Left lung (tissue), 4 donors: ENCODE measurements at regions not wholly inside any gene's neighbourhood (a gene's known extent, or its start where the extent isn't known, plus 50 kb on each side); places are given as distances from the start of the nearest gene placed in this dataset.

Experiments
- ATAC-seq: fragments of 200-7000 bp; cut with Tn5 transposase; one replicate; pipeline ENCODE4 v1.9.1; 2020; ENCODE audit warnings: moderate library complexity
- DNase-seq, 4 donors: peaks; one replicate each; pipeline ENCODE4 v3.0.0-alpha.2; 2013 to 2020
- H3K27ac ChIP-seq, 2 donors: fragments of 200-600 bp; sonication (generic) in 1 of 2; one replicate each; pipeline versions ENCODE4 v1.5.0 to v1.8.0; 2020 to 2021
- H3K27me3 ChIP-seq, 2 donors: fragments of 200-600 bp; sonication (generic) in 1 of 2; one replicate each; pipeline versions ENCODE4 v1.5.0 to v1.8.0; 2020 to 2021
- H3K36me3 ChIP-seq, 2 donors: fragments of 200-600 bp; sonication (generic) in 1 of 2; one replicate each; pipeline versions ENCODE4 v1.5.0 to v1.8.0; 2020 to 2021
- H3K4me1 ChIP-seq, 2 donors: fragments of 200-600 bp; one replicate each; pipeline ENCODE4 v1.8.0; 2021
- H3K4me3 ChIP-seq, 2 donors: fragments of 200-600 bp; sonication (generic) in 1 of 2; one replicate each; pipeline versions ENCODE4 v1.5.0 to v1.8.0; 2020 to 2021; ENCODE audit warnings: mild to moderate bottlenecking in 1 of 2
- H3K9me3 ChIP-seq, 2 donors: fragments of 200-600 bp; sonication (generic) in 1 of 2; one replicate each; pipeline versions ENCODE4 v1.5.0 to v1.8.0; 2020 to 2021
- intact Hi-C, 2 donors: fragments of 100-400 bp; cut with DNase I; formaldehyde crosslinking; loops; one replicate each; pipeline versions ENCODE4 v1.11.2 to v1.14.2; 2022
- TF ChIP-seq, protein P1 (sequence below), 2 donors: fragments of 200-600 bp; sonication (generic) in 1 of 2; IDR thresholded peaks; one replicate each; pipeline versions ENCODE4 v1.5.0 to v1.8.0; 2021; ENCODE audit warnings: antibody characterized with exemption in 2 of 2
- donor health status: DM: no; HTN: yes; CAD: no.
- donor health status: DM: no; HTN: no; CAD: no.

DNA sequence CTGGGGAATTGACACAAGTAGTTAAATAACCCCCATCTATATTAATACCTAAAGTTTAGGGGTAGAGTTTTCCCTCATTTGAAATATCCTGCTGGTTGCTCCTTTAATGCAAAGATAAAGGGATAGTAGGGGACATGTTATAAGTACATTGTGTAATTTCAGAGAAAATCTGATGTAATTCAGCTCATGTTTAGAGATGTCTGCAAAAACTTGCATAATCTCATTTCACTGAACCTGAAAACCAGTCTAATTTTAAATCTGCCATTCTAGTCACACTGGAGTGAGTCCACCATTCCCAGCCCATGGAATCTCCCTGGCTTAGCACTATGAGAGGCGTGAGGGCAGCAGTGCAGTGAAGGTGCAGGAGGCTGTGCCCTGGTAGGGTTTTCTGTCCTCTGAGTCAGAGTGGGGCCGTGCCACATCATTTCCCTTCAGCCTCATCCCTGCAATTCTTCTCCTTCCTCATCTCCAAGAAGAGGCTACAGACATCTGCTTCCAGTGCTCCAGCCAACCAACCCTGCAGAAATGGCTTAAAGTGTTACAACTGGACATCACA, 246.3 kb upstream of the UMPS start:
- H3K4me3 ChIP-seq: no peak overlapping the region
- no peaks in the 10 kb centered on the region for H3K9me3 ChIP-seq
- ATAC-seq (no peak), DNase-seq (no peak)
- no peak overlapping the region for H3K27ac ChIP-seq
- H3K27me3 ChIP-seq: no peaks in the 10 kb centered on the region
- no peaks in the 10 kb centered on the region for H3K4me1 ChIP-seq
- intact Hi-C loops: no loop called here
- TF ChIP-seq, protein P1, sequence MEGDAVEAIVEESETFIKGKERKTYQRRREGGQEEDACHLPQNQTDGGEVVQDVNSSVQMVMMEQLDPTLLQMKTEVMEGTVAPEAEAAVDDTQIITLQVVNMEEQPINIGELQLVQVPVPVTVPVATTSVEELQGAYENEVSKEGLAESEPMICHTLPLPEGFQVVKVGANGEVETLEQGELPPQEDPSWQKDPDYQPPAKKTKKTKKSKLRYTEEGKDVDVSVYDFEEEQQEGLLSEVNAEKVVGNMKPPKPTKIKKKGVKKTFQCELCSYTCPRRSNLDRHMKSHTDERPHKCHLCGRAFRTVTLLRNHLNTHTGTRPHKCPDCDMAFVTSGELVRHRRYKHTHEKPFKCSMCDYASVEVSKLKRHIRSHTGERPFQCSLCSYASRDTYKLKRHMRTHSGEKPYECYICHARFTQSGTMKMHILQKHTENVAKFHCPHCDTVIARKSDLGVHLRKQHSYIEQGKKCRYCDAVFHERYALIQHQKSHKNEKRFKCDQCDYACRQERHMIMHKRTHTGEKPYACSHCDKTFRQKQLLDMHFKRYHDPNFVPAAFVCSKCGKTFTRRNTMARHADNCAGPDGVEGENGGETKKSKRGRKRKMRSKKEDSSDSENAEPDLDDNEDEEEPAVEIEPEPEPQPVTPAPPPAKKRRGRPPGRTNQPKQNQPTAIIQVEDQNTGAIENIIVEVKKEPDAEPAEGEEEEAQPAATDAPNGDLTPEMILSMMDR (IDR thresholded peaks at IDR 0.05): no peak
- no peaks in the 10 kb centered on the region for H3K36me3 ChIP-seq

DNA sequence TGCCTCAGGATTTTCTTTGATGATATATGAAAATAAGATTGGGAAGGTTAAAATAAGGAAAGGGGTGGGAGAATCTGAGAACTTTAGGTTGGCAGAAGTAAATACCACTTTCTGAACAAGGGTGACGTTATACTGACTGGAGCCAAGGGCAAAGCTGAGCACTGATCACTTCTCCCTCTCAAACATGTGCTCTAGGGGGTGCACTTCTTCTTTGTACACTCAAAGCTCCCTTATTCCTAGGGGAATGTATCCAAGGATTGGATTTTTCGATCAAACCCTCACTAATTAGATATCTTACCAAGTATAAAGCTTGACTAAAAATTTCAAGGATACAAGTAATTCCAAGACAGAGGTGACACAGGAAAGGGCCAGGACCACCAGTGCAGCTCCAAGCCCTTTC, 243.9 kb upstream of the UMPS start:
- no peaks in the 10 kb centered on the region for H3K36me3 ChIP-seq
- ATAC-seq (no peak), DNase-seq (peak in 1 of 4 donors; percentile 11)
- intact Hi-C loops: no loop called here
- H3K27me3 ChIP-seq: no peaks in the 10 kb centered on the region
- H3K4me3 ChIP-seq: no peak overlapping the region
- H3K4me1 ChIP-seq: no peaks in the 10 kb centered on the region
- no peak overlapping the region for H3K27ac ChIP-seq
- no peaks in the 10 kb centered on the region for H3K9me3 ChIP-seq
- TF ChIP-seq, protein P1 (IDR thresholded peaks at IDR 0.05): no peak

DNA sequence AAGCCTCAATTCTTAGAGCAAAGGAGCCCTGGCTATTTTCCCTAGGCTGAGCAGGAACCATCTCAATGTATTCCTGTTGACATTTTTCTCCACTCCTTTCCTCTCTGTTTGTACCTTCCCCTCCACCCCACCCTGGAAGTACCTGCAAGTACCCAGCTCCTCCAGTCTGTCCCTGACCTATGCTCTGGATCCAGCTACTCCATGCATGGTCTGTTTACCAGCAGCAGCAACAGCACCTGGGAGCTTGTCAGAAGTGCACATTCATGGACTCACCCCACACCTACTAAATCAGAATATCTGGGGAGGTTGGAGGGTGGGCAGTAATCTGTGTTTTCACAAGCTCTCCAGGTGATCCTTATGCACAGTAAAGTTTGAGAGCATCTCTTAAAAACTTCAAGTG, 240.7 kb upstream of the UMPS start:
- H3K4me1 ChIP-seq: no peaks in the 10 kb centered on the region
- no peaks in the 10 kb centered on the region for H3K36me3 ChIP-seq
- H3K9me3 ChIP-seq: no peaks in the 10 kb centered on the region
- H3K27me3 ChIP-seq: no peaks in the 10 kb centered on the region
- TF ChIP-seq, protein P1 (IDR thresholded peaks at IDR 0.05): no peak
- DNase-seq (peak in 1 of 4 donors; percentile 62), ATAC-seq (peak; percentile 91)
- H3K27ac ChIP-seq: no peak overlapping the region
- H3K4me3 ChIP-seq: no peak overlapping the region
- intact Hi-C loops: no loop called here

DNA sequence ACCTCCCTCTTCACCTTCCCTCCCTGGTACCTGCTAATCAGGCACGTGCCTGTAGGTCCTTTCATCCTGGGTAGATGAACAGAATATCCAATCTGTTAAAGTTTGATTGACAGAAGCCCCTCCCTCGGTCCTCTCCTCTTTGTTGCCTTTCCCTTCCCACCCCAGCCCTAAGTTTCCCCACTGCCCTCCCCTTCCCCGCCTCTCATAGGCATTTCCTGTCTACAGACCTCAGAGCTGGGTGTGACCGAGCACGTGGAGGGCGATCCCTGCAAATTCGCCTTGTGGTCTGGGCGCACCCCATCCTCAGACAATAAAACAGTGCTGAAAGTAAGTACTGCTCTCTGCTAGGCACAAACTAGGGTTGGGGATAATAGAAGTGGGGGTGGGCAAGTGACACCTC, 239.2 kb upstream of the UMPS start:
- Histone ChIP-seq H3K27me3 (no peaks in the 10 kb centered on the region), H3K9me3 (no peaks in the 10 kb centered on the region), H3K36me3 (no peaks in the 10 kb centered on the region), H3K27ac (no peak overlapping the region), H3K4me3 (no peak overlapping the region), H3K4me1 (no peaks in the 10 kb centered on the region)
- TF ChIP-seq, protein P1 (IDR thresholded peaks at IDR 0.05): no peak
- intact Hi-C loops: loop anchor here in 1 of 2 donors (10.0 kb wide), 1 partner anchor 64 kb away; no protein-coding TSS in a partner anchor
- DNase-seq (no peak), ATAC-seq (no peak)

DNA sequence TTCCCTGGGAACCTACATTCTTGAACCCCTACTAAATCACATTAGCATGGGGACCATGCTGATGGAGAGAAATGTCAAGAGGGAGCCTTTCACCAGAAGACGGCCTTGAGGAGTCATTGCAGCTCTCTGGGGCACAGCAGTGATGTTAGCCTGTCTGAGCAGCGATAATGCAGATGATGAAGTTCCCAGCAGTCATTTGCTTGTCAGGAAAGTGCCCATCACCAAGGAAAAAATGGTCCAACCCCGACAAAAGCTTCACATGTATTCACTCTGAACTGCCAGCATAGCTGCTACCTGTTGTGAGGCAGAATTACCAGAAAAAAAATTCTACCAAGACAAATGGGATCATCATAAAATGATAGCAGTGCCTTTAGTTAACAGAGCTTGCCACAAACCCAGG, 238.4 kb upstream of the UMPS start:
- no peaks in the 10 kb centered on the region for H3K36me3 ChIP-seq
- intact Hi-C loops: loop anchor here in 1 of 2 donors (10.0 kb wide), 1 partner anchor 63 kb away; no protein-coding TSS in a partner anchor
- TF ChIP-seq, protein P1 (IDR thresholded peaks at IDR 0.05): no peak
- no peak overlapping the region for H3K4me3 ChIP-seq
- DNase-seq: no peak
- no peak for ATAC-seq
- H3K27me3 ChIP-seq: no peaks in the 10 kb centered on the region
- no peaks in the 10 kb centered on the region for H3K4me1 ChIP-seq
- no peak overlapping the region for H3K27ac ChIP-seq
- no peaks in the 10 kb centered on the region for H3K9me3 ChIP-seq
